SK-N-SH (cell line): ENCODE measurements at regions not wholly inside any gene's neighbourhood (a gene's known extent, or its start where the extent isn't known, plus 50 kb on each side); places are given as distances from the start of the nearest gene placed in this dataset.

Experiments used
- CTCF ChIA-PET: fragments of 300-600, 350-600 bp; formaldehyde crosslinking; extraction: SDS; loops from one replicate; lab custom pipeline; 2021; lab: Yijun Ruan, JAX
- POLR2A ChIA-PET: fragments of 350-600 bp; sonication (Branson Sonifier 250); formaldehyde crosslinking; extraction: SDS; loops from one replicate; lab custom pipeline; 2020; ENCODE audit warnings: antibody characterized with exemption, inconsistent platforms; lab: Yijun Ruan, JAX
- DNase-seq: peaks from one replicate; pipeline ENCODE4 v3.0.0; 2012
- H2AFZ ChIP-seq: fragments of 200-600 bp; sonication (generic); 2 replicates; pipeline ENCODE4 v1.8.1; 2016; ENCODE audit warnings: antibody characterized with exemption, mild to moderate bottlenecking, low read depth
- H3F3A ChIP-seq: fragments of 200-600 bp; sonication (generic); replicated peaks from 2 replicates; pipeline ENCODE3; 2016; ENCODE audit warnings: antibody characterized with exemption, mild to moderate bottlenecking; ENCODE audit not compliant: insufficient read depth
- H3K27ac ChIP-seq, 2 experiments: fragments of 200-500 bp in 1 of 2; fragments of 200-600 bp in 1 of 2; sonication (Bioruptor generic) in 1 of 2; sonication (generic), shearing (Covaris generic) in 1 of 2; 2 replicates each; pipeline versions ENCODE4 v1.5.1 to v1.6.1; 2014 to 2016; ENCODE audit warnings: low read depth in 2 of 2, inconsistent platforms in 1 of 2, low read length in 1 of 2, mild to moderate bottlenecking in 1 of 2, mixed read lengths in 1 of 2
- H3K27me3 ChIP-seq: fragments of 200-600 bp; sonication (generic), shearing (Covaris generic); 2 replicates; pipeline ENCODE4 v1.6.1; 2016; ENCODE audit warnings: mixed run types; ENCODE audit not compliant: insufficient read depth
- H3K36me3 ChIP-seq, 2 experiments: fragments of 200-500 bp in 1 of 2; fragments of 200-600 bp in 1 of 2; sonication (Bioruptor generic) in 1 of 2; sonication (generic) in 1 of 2; replicated peaks in 1 of 2; 2 replicates each; pipeline versions ENCODE3 to v1.5.1; 2014 to 2016; ENCODE audit warnings: low read length in 1 of 2, mild to moderate bottlenecking in 1 of 2; ENCODE audit not compliant: insufficient read depth in 2 of 2, control insufficient read depth in 1 of 2
- H3K4me1 ChIP-seq, 2 experiments: fragments of 200-500 bp in 1 of 2; fragments of 200-600 bp in 1 of 2; sonication (Bioruptor generic) in 1 of 2; sonication (generic), shearing (Covaris generic) in 1 of 2; 2 replicates each; pipeline versions ENCODE4 v1.5.1 to v1.6.1; 2014 to 2016; ENCODE audit warnings: low read depth in 1 of 2, low read length in 1 of 2, mixed run types in 1 of 2; ENCODE audit not compliant: insufficient read depth in 2 of 2, control insufficient read depth in 1 of 2
- H3K4me2 ChIP-seq: fragments of 200-600 bp; sonication (generic), shearing (Covaris generic); 2 replicates; pipeline ENCODE4 v1.6.1; 2017; ENCODE audit warnings: mixed run types
- H3K4me3 ChIP-seq, 2 experiments: fragments of 200-500 bp in 1 of 2; fragments of 200-600 bp in 1 of 2; sonication (Bioruptor generic) in 1 of 2; sonication (generic), shearing (Covaris generic) in 1 of 2; 2 replicates each; pipeline versions ENCODE4 v1.5.1 to v1.8.1; 2014 to 2016; ENCODE audit warnings: low read depth in 2 of 2, inconsistent platforms in 1 of 2, low read length in 1 of 2, mild to moderate bottlenecking in 1 of 2, mixed read lengths in 1 of 2, moderate library complexity in 1 of 2
- H3K79me2 ChIP-seq: fragments of 200-600 bp; sonication (generic); 2 replicates; pipeline ENCODE4 v1.8.1; 2017; ENCODE audit warnings: mild to moderate bottlenecking; ENCODE audit not compliant: insufficient read depth
- H3K9ac ChIP-seq: fragments of 200-600 bp; sonication (generic); 2 replicates; pipeline ENCODE4 v1.6.1; 2017; ENCODE audit warnings: mixed run types
- H3K9me2 ChIP-seq: fragments of 200-600 bp; sonication (generic); 2 replicates; pipeline ENCODE4 v1.6.1; 2017; ENCODE audit warnings: mixed run types
- H3K9me3 ChIP-seq: fragments of 200-600 bp; sonication (generic); 2 replicates; pipeline ENCODE4 v1.6.1; 2017; ENCODE audit warnings: mixed run types, mild to moderate bottlenecking, moderate library complexity
- H4K20me1 ChIP-seq: fragments of 200-600 bp; sonication (generic); 2 replicates; pipeline ENCODE4 v1.6.1; 2017; ENCODE audit warnings: mild to moderate bottlenecking, mixed run types; ENCODE audit not compliant: insufficient read depth
- CHD2 ChIP-seq: fragments of 150-350 bp; IDR thresholded peaks from 2 replicates; pipeline ENCODE4 v1.6.1; 2018; ENCODE audit warnings: low read length; ENCODE audit not compliant: partially characterized antibody
- CTCF ChIP-seq: fragments of 200-600 bp; sonication (generic); IDR thresholded peaks from 2 replicates; pipeline ENCODE4 v1.6.1; 2017; ENCODE audit warnings: antibody characterized with exemption, mild to moderate bottlenecking, moderate library complexity
- EP300 ChIP-seq, 2 experiments: IDR thresholded peaks; 2 replicates each; pipeline versions ENCODE4 v1.4.0 to v1.6.1; 2012; ENCODE audit warnings: borderline replicate concordance in 1 of 2, low read depth in 1 of 2, low read length in 1 of 2
- FOSL2 ChIP-seq: IDR thresholded peaks from 2 replicates; pipeline ENCODE4 v1.4.0; 2012; ENCODE audit warnings: low read depth, mild to moderate bottlenecking, moderate library complexity, borderline replicate concordance
- GABPA ChIP-seq: IDR thresholded peaks from 2 replicates; pipeline ENCODE4 v1.4.0; 2012; ENCODE audit warnings: low read depth, mild to moderate bottlenecking
- GATA2 ChIP-seq: sonication (generic); formaldehyde crosslinking; IDR thresholded peaks from 2 replicates; pipeline ENCODE4 v1.5.0; 2020; ENCODE audit warnings: mild to moderate bottlenecking, missing genetic modification reagents
- RAD21 ChIP-seq: IDR thresholded peaks from 2 replicates; pipeline ENCODE4 v1.6.1; 2012; ENCODE audit warnings: mild to moderate bottlenecking, low read length
- RCOR1 ChIP-seq: fragments of 150-350 bp; IDR thresholded peaks from 2 replicates; pipeline ENCODE4 v1.6.1; 2017; ENCODE audit warnings: antibody characterized with exemption, low read length
- RFX5 ChIP-seq: IDR thresholded peaks from 2 replicates; pipeline ENCODE4 v1.6.1; 2012; ENCODE audit warnings: mild to moderate bottlenecking, improper control_type of control experiment, low read length
- SIN3A ChIP-seq: IDR thresholded peaks from 2 replicates; pipeline ENCODE4 v1.6.1; 2012; ENCODE audit warnings: low read depth, mild to moderate bottlenecking, low read length, moderate library complexity, borderline replicate concordance
- WGBS: methylation state at CpG from one replicate; pipeline ENCODE4 v1.1.6; 2017; ENCODE audit warnings: low lambda C conversion rate; 5-methylcytosine and 5-hydroxymethylcytosine counted together
- TF ChIP-seq, protein P1 (sequence below): IDR thresholded peaks from 2 replicates; pipeline ENCODE4 v1.4.0; 2012; ENCODE audit warnings: low read depth, borderline replicate concordance

GRCh38 chr15:47493357-47494247 lies 223.7 kb upstream of the SEMA6D start (continued):
- no peak for TF ChIP-seq CTCF
- no peak for TF ChIP-seq SIN3A
- no peak for TF ChIP-seq GABPA
- TF ChIP-seq EP300 (IDR thresholded peaks at IDR 0.05; ENCODE audit: borderline replicate concordance in 1 of 2, low read depth in 1 of 2, low read length in 1 of 2): no peak
- TF ChIP-seq FOSL2: no peak

GRCh38 chr15:47496343-47497185 lies 220.7 kb upstream of the SEMA6D start:
- Histone ChIP-seq H3K4me1 (no peaks in the 10 kb centered on the region), H4K20me1 (no peaks in the 10 kb centered on the region), H3K36me3 (no peaks in the 10 kb centered on the region), H3F3A (no peaks in the 10 kb centered on the region), H3K9ac (no peak overlapping the region), H3K4me3 (no peak overlapping the region), H2AFZ (no peak overlapping the region), H3K4me2 (no peak overlapping the region), H3K9me2 (no peaks in the 10 kb centered on the region), H3K27ac (no peak overlapping the region), H3K9me3 (no peaks in the 10 kb centered on the region), H3K27me3 (no peaks in the 10 kb centered on the region)
- DNase-seq: no peak
- TF ChIP-seq EP300 (IDR thresholded peaks at IDR 0.05; ENCODE audit: borderline replicate concordance in 1 of 2, low read depth in 1 of 2, low read length in 1 of 2) (no peak), GATA2 (CRISPR knock-in tag) (no peak), RFX5 (no peak), RCOR1 (no peak), RAD21 (no peak), CHD2 (no peak), GABPA (no peak)
- TF ChIP-seq, protein P1, sequence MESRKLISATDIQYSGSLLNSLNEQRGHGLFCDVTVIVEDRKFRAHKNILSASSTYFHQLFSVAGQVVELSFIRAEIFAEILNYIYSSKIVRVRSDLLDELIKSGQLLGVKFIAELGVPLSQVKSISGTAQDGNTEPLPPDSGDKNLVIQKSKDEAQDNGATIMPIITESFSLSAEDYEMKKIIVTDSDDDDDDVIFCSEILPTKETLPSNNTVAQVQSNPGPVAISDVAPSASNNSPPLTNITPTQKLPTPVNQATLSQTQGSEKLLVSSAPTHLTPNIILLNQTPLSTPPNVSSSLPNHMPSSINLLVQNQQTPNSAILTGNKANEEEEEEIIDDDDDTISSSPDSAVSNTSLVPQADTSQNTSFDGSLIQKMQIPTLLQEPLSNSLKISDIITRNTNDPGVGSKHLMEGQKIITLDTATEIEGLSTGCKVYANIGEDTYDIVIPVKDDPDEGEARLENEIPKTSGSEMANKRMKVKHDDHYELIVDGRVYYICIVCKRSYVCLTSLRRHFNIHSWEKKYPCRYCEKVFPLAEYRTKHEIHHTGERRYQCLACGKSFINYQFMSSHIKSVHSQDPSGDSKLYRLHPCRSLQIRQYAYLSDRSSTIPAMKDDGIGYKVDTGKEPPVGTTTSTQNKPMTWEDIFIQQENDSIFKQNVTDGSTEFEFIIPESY: no peak
- TF ChIP-seq, all 33 proteins: peak for 0
- H3K79me2 ChIP-seq: no peaks in the 10 kb centered on the region
- ChIA-PET CTCF (interaction anchor here (0.8 to 1.1 kb wide), 2 partner anchors 8 to 300 kb away, joined by 3 read pairs; no protein-coding TSS in a partner anchor), POLR2A (no interaction called here)
- 47% methylated on average over 5 of the region's 5 CpGs for WGBS
